Colonic mucosa (tissue), 4 donors: ENCODE measurements at regions not wholly inside any gene's neighbourhood (a gene's known extent, or its start where the extent isn't known, plus 50 kb on each side); places are given as distances from the start of the nearest gene placed in this dataset.
"Not testable (repeated sequence)": the region's sequence is repeated elsewhere in the genome, so short reads cannot be mapped to it uniquely, and the experiment has no call there.

ENCODE experiments used
- DNase-seq: peaks from one replicate; pipeline ENCODE4 v3.0.0-alpha.2; 2020
- H3K27ac ChIP-seq: fragments of 200-600 bp; one replicate; pipeline ENCODE4 v1.8.0; 2021
- H3K27me3 ChIP-seq: fragments of 200-600 bp; one replicate; pipeline ENCODE4 v1.8.0; 2021
- H3K36me3 ChIP-seq: fragments of 200-600 bp; one replicate; pipeline ENCODE4 v1.8.0; 2021
- H3K4me1 ChIP-seq: fragments of 200-600 bp; one replicate; pipeline ENCODE4 v1.8.0; 2021; ENCODE audit warnings: mild to moderate bottlenecking
- H3K4me3 ChIP-seq: fragments of 200-600 bp; one replicate; pipeline ENCODE4 v1.8.0; 2021
- H3K9ac ChIP-seq, 2 donors: one replicate each; pipeline ENCODE4 v1.7.0; 2013; ENCODE audit warnings: control low read depth in 2 of 2, low read depth in 2 of 2, low read length in 2 of 2
- H3K9me3 ChIP-seq: fragments of 200-600 bp; one replicate; pipeline ENCODE4 v1.8.0; 2021
- CTCF ChIP-seq: fragments of 200-600 bp; IDR thresholded peaks from one replicate; pipeline ENCODE4 v1.8.0; 2022; ENCODE audit warnings: antibody characterized with exemption, mild to moderate bottlenecking
- intact Hi-C: fragments of 100-400 bp; cut with DNase I; formaldehyde crosslinking; loops from one replicate; pipeline ENCODE4 v1.14.1; 2022
- donor health status: healthy.
- donor health status: DM: no; HTN: no; CAD: no.
- donor health status: DM: no; HTN: no; CAD: no.

- TF ChIP-seq CTCF: no peak
These were observed 192.3 kb upstream of the SGO1 start for GRCh38 chr3:20378315-20378714.

GRCh38 chr3:20376665-20377217, 190.7 kb upstream of the SGO1 start:
- no peaks in the 10 kb centered on the region for H3K36me3 ChIP-seq
- no peak overlapping the region for H3K4me3 ChIP-seq
- no peak overlapping the region for H3K27ac ChIP-seq
- intact Hi-C loops: no loop called here
- H3K9ac ChIP-seq: no peak overlapping the region
- DNase-seq: no peak
- no peaks in the 10 kb centered on the region for H3K27me3 ChIP-seq
- no peaks in the 10 kb centered on the region for H3K4me1 ChIP-seq
- no peak for TF ChIP-seq CTCF
- H3K9me3 ChIP-seq: no peaks in the 10 kb centered on the region

More at GRCh38 chr3:20378315-20378714, 192.3 kb upstream of the SGO1 start:
- H3K4me3 ChIP-seq: no peak overlapping the region
- H3K27me3 ChIP-seq: no peaks in the 10 kb centered on the region
- H3K4me1 ChIP-seq: no peaks in the 10 kb centered on the region
- no peak overlapping the region for H3K9ac ChIP-seq
- H3K36me3 ChIP-seq: no peaks in the 10 kb centered on the region
- H3K9me3 ChIP-seq: no peaks in the 10 kb centered on the region
- no peak overlapping the region for H3K27ac ChIP-seq
- DNase-seq: no peak
- intact Hi-C loops: no loop called here

GRCh38 chr3:20375302-20375701, 189.3 kb upstream of the SGO1 start:
- Histone ChIP-seq H3K9me3 (no peaks in the 10 kb centered on the region), H3K4me3 (no peak overlapping the region), H3K9ac (no peak overlapping the region), H3K4me1 (no peaks in the 10 kb centered on the region), H3K27ac (no peak overlapping the region), H3K36me3 (no peaks in the 10 kb centered on the region), H3K27me3 (no peaks in the 10 kb centered on the region)
- intact Hi-C loops: no loop called here
- no peak for DNase-seq
- TF ChIP-seq CTCF: no peak

GRCh38 chr3:20370273-20371063, 184.5 kb upstream of the SGO1 start:
- H3K27me3 ChIP-seq, DNase-seq, intact Hi-C loops, H3K27ac ChIP-seq, H3K36me3 ChIP-seq, H3K9me3 ChIP-seq, H3K4me3 ChIP-seq, H3K9ac ChIP-seq, H3K4me1 ChIP-seq: not testable (repeated sequence)

- Histone ChIP-seq H3K27ac (no peak overlapping the region), H3K9me3 (no peaks in the 10 kb centered on the region), H3K4me1 (no peaks in the 10 kb centered on the region), H3K36me3 (no peaks in the 10 kb centered on the region), H3K27me3 (no peaks in the 10 kb centered on the region), H3K9ac (no peak overlapping the region), H3K4me3 (no peak overlapping the region)
- no peak for TF ChIP-seq CTCF
- intact Hi-C loops: no loop called here
- no peak for DNase-seq
These were observed 175.0 kb upstream of the SGO1 start for GRCh38 chr3:20361000-20361399.

GRCh38 chr3:20353286-20353685, 167.3 kb upstream of the SGO1 start:
- Histone ChIP-seq H3K27me3 (no peaks in the 10 kb centered on the region), H3K9me3 (no peaks in the 10 kb centered on the region), H3K27ac (no peak overlapping the region), H3K4me3 (no peak overlapping the region), H3K9ac (no peak overlapping the region), H3K4me1 (no peaks in the 10 kb centered on the region), H3K36me3 (no peaks in the 10 kb centered on the region)
- intact Hi-C loops: no loop called here
- no peak for DNase-seq
- TF ChIP-seq CTCF: no peak
